HK-2 (cell line): ENCODE measurements at regions not wholly inside any gene's neighbourhood (a gene's known extent, or its start where the extent isn't known, plus 50 kb on each side); places are given as distances from the start of the nearest gene placed in this dataset.

Source experiments
- DNase-seq: peaks from one replicate; pipeline ENCODE4 v3.0.0-alpha.2; 2018; ENCODE audit not compliant: unreplicated experiment

- no peak for DNase-seq
These were observed 170.7 kb upstream of the ERBB4 start for GRCh38 chr2:212709280-212709679.

GRCh38 chr2:212708355-212708754 is 169.8 kb upstream of the ERBB4 start:
- no peak for DNase-seq

GRCh38 chr2:212695426-212695825 is 156.8 kb upstream of the ERBB4 start:
- DNase-seq: no peak

- DNase-seq: no peak
These were observed 155.8 kb upstream of the ERBB4 start for GRCh38 chr2:212694398-212694797.

GRCh38 chr2:212692466-212692865 is 153.9 kb upstream of the ERBB4 start:
- no peak for DNase-seq

GRCh38 chr2:212686285-212686895 is 147.8 kb upstream of the ERBB4 start:
- DNase-seq: peak; percentile 35

- no peak for DNase-seq
These were observed 144.9 kb upstream of the ERBB4 start for GRCh38 chr2:212683346-212684097.

GRCh38 chr2:212682937-212683336 is 144.3 kb upstream of the ERBB4 start:
- no peak for DNase-seq

GRCh38 chr2:212677466-212677865 is 138.9 kb upstream of the ERBB4 start:
- DNase-seq: no peak

- DNase-seq: no peak
These were observed 133.6 kb upstream of the ERBB4 start for GRCh38 chr2:212672186-212672585.

GRCh38 chr2:212669761-212670160 is 131.2 kb upstream of the ERBB4 start:
- DNase-seq: no peak

GRCh38 chr2:212667751-212668316 is 129.2 kb upstream of the ERBB4 start:
- DNase-seq: no peak

- DNase-seq: no peak
These were observed 127.3 kb upstream of the ERBB4 start for GRCh38 chr2:212665948-212666347.

GRCh38 chr2:212659441-212659840 is 120.8 kb upstream of the ERBB4 start:
- no peak for DNase-seq

- no peak for DNase-seq
These were observed 111.0 kb upstream of the ERBB4 start for GRCh38 chr2:212649646-212650045.

- peak; percentile 19 for DNase-seq
These were observed 108.2 kb upstream of the ERBB4 start for GRCh38 chr2:212646698-212647366.

- DNase-seq: no peak
These were observed 105.7 kb upstream of the ERBB4 start for GRCh38 chr2:212644195-212644837.

- DNase-seq: no peak
These were observed 101.8 kb upstream of the ERBB4 start for GRCh38 chr2:212640428-212640827.

- DNase-seq: no peak
These were observed 100.1 kb upstream of the ERBB4 start for GRCh38 chr2:212638694-212639093.

- DNase-seq: no peak
These were observed 90.0 kb upstream of the ERBB4 start for GRCh38 chr2:212628586-212628985.

- DNase-seq: no peak
These were observed 87.8 kb upstream of the ERBB4 start for GRCh38 chr2:212626371-212626918.

GRCh38 chr2:212619954-212620353 is 81.4 kb upstream of the ERBB4 start:
- DNase-seq: no peak
